ENCODE measurements at regions not wholly inside any gene's neighbourhood (a gene's known extent, or its start where the extent isn't known, plus 50 kb on each side); places are given as distances from the start of the nearest gene placed in this dataset.
A peak's percentile ranks its signal among the peaks of the same experiment; 100 is the strongest.

- TF ChIP-seq MYC (IDR thresholded peaks at IDR 0.05; ENCODE audit: low read depth, low read length) (no peak), MAX (IDR thresholded peaks at IDR 0.05; ENCODE audit: low read depth, low read length) (no peak), CTCF (IDR thresholded peaks at IDR 0.05; ENCODE audit: low read depth, low read length) (no peak), POLR2A (IDR thresholded peaks at IDR 0.05; ENCODE audit: extremely low read depth, insufficient read length) (no peak)
- no peak overlapping the region for H3K4me3 ChIP-seq (ENCODE audit: low read depth, low read length)
- no peak for DNase-seq (ENCODE audit: low read depth)
Measured at GRCh38 chr9:127553793-127554192, 58.3 kb upstream of the STXBP1 start.

- TF ChIP-seq POLR2A (IDR thresholded peaks at IDR 0.05; ENCODE audit: extremely low read depth, insufficient read length) (no peak), MYC (IDR thresholded peaks at IDR 0.05; ENCODE audit: low read depth, low read length) (no peak), MAX (IDR thresholded peaks at IDR 0.05; ENCODE audit: low read depth, low read length) (no peak), CTCF (IDR thresholded peaks at IDR 0.05; ENCODE audit: low read depth, low read length) (no peak)
- DNase-seq (ENCODE audit: low read depth), result no peak
- no peak overlapping the region for H3K4me3 ChIP-seq (ENCODE audit: low read depth, low read length)
Measured at GRCh38 chr9:127554966-127555839, 56.9 kb upstream of the STXBP1 start.

GRCh38 chr9:127555840-127556820, 55.9 kb upstream of the STXBP1 start:
- H3K4me3 ChIP-seq (ENCODE audit: low read depth, low read length), result no peak overlapping the region
- DNase-seq (ENCODE audit: low read depth), result peak; percentile 94
- TF ChIP-seq MAX (IDR thresholded peaks at IDR 0.05; ENCODE audit: low read depth, low read length) (peak; percentile 97), MYC (IDR thresholded peaks at IDR 0.05; ENCODE audit: low read depth, low read length) (peak; percentile 98), CTCF (IDR thresholded peaks at IDR 0.05; ENCODE audit: low read depth, low read length) (no peak), POLR2A (IDR thresholded peaks at IDR 0.05; ENCODE audit: extremely low read depth, insufficient read length) (peak; percentile 25)

- H3K4me3 ChIP-seq (ENCODE audit: low read depth, low read length), result peak overlapping the region; percentile 25
- no peak for DNase-seq (ENCODE audit: low read depth)
- no peak for TF ChIP-seq CTCF (IDR thresholded peaks at IDR 0.05; ENCODE audit: low read depth, low read length)
- TF ChIP-seq MAX (IDR thresholded peaks at IDR 0.05; ENCODE audit: low read depth, low read length), result no peak
- TF ChIP-seq POLR2A (IDR thresholded peaks at IDR 0.05; ENCODE audit: extremely low read depth, insufficient read length), result no peak
- TF ChIP-seq MYC (IDR thresholded peaks at IDR 0.05; ENCODE audit: low read depth, low read length), result no peak
Measured at GRCh38 chr9:127556871-127557270, 55.2 kb upstream of the STXBP1 start.

- DNase-seq (ENCODE audit: low read depth), result peak; percentile 73
- TF ChIP-seq MAX (IDR thresholded peaks at IDR 0.05; ENCODE audit: low read depth, low read length) (no peak), CTCF (IDR thresholded peaks at IDR 0.05; ENCODE audit: low read depth, low read length) (no peak), MYC (IDR thresholded peaks at IDR 0.05; ENCODE audit: low read depth, low read length) (no peak), POLR2A (IDR thresholded peaks at IDR 0.05; ENCODE audit: extremely low read depth, insufficient read length) (no peak)
- H3K4me3 ChIP-seq (ENCODE audit: low read depth, low read length), result peak overlapping the region; percentile 7
Measured at GRCh38 chr9:127557466-127557869, 54.6 kb upstream of the STXBP1 start.

Measured in NB4 (cell line).